GM18520 (cell line): ENCODE measurements at regions not wholly inside any gene's neighbourhood (a gene's known extent, or its start where the extent isn't known, plus 50 kb on each side); places are given as distances from the start of the nearest gene placed in this dataset.
"Not testable (repeated sequence)": the region's sequence is repeated elsewhere in the genome, so short reads cannot be mapped to it uniquely, and the experiment has no call there.

Experiments
- ATAC-seq: cut with Tn5 transposase; IDR thresholded peaks from one replicate; pipeline ENCODE4 v1.9.1; 2021; ENCODE audit not compliant: unreplicated experiment

DNA sequence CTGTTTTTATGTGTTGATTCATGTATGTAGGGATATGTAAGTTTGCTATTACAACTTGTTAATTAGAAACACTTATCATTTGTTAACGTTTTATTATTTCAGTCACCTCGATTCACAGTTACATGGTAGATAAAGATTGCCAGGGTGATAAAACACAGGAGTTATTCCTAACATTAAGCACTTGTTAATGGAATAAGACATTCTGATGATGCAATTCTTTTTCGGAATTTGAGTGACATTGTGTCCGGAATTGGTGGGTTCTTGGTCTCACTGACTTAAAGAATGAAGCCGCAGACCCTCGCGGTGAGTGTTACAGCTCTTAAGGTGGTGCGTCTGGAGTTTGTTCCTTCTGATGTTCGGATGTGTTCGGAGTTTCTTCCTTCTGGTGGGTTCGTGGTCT is 624.0 kb upstream of the CITED2 start:
- ATAC-seq = not testable (repeated sequence)

DNA sequence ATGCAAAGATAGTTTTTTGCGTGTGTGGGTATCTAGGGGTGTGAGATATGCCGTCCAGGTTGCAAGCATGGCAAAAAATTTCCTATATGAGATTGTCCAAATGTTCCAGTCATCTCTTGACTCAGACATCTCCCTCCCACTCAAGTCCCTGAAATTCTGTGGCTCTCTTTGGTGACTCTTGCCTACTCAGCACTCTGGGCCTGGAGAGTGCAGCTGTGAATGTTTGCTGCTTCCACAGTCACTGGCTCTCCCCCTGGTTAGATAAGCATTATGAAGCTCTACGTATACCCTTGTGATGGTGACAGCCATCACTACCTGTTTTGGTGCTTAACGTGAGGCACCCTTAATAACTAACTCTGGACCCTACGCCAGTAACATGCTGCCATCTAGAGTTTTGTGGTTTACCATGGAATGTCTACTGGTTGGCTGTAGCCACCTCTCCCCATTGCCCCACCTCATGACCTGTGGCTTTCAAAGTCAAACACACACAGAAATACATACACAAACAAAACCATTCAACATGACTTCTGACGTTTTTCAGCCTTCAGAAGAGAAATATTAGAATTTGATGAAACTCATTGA is 621.9 kb upstream of the CITED2 start:
- peak; percentile 86 for ATAC-seq

DNA sequence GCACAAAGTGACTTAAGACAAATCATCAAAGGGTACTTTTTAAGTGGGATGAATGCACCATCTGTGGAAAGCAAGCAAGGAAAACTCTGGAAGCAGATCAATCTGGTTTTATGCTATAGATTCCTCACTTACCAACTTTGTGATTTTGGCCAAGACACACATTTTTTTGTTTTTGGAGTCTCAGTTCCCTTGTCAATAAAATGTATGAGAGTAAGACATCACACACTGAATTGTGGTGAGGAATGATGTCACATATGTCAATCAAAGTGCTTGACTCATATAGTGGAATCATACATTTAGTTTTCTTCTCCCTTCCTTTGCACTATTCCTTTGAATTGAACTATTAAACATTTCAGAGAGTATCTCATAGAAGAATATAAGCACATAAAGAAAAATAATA is 620.5 kb upstream of the CITED2 start:
- ATAC-seq = no peak

DNA sequence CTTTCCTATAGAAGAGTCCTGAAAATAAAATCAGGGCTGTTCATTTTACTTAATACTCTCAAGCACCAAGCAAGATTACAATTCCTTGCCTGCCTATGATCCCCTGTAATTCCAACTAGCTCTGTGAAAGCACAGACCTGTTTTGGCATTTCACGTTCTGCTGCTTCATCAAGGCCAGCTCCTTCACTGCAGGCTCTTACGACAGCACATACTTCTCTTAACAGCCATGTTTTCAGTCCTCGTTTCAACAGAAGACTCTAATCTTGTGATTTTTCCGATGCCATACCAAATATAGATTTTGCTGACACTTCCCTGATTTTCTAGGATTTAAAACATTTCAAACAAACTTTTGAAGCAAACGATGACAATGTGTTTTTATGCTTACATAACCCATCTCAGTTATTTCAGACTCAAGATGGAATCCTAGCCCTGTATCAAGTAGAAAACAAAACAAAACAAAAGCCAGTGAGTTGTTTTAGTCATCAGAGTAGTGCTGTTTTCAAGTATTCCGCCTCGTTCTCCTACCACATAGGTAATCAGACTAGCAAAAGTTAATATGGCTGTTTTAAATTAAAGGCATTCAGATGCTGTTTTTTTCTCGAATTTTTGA is 616.5 kb upstream of the CITED2 start:
- no peak for ATAC-seq

DNA sequence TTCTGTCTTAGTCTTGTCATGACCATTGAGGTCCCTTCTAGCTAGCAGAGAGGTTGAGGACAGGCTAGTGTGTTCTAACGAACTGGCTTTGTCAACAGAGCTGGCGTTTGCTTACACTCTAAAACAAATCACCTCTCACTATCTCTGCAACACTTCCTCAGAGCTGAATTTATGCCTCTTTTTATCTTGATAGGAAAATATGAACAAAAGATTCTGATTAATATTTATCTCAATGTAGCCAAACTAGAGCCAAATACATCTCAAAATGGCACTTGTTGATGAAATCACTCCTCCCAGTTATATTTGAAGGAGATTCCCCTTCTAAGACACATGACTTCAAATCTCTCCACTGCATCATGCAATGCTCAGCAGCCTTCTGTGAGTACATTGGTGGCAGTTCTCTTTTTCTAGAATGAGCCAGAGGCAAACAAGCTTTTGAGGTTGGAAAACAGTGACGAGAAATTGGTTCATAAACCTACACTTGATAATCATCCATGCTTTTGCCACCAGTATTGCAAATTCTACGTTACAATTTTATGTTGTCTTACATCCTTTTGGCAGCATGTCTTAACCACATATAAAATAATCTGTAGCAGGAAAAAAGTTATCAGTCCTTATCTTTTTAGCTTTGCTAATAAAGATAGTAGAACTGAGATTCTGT is 615.7 kb upstream of the CITED2 start:
- ATAC-seq = no peak

DNA sequence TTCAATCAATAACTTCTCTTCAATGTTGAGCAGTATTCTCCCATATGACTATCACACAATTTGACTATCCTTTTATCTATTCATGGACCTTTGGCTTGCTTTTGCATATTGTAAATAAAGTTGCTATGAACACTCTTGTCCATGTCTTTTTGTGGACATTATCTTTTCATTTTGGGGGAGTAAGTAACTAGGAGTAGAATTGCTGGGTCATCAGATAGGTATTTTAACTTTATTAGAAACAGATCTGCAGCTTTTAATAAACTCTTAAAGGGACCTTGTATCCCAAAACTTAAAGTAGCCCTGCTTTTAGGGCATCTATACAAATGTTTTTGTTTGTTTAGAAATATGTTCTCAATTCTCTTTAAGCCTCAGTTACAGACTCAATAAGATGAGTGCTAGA is 614.2 kb upstream of the CITED2 start:
- ATAC-seq = no peak

DNA sequence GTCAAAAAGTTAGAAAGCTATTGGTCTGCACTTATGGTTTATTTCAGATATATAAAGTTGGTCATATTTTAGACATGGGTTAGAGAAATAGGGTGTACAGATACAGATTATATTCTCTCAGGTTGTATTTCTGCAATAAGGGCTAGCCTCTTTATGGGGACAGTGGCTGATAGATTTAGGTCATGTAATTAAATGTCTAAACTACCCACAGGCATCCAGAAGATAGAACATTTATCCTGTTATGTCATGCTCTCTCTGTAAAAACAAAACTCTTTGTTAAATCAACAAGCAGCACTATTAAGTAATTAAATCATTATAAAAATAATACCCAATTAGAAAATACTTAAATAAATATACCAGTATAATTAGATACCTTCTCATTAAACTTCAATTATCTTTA is 612.6 kb upstream of the CITED2 start:
- ATAC-seq = no peak

DNA sequence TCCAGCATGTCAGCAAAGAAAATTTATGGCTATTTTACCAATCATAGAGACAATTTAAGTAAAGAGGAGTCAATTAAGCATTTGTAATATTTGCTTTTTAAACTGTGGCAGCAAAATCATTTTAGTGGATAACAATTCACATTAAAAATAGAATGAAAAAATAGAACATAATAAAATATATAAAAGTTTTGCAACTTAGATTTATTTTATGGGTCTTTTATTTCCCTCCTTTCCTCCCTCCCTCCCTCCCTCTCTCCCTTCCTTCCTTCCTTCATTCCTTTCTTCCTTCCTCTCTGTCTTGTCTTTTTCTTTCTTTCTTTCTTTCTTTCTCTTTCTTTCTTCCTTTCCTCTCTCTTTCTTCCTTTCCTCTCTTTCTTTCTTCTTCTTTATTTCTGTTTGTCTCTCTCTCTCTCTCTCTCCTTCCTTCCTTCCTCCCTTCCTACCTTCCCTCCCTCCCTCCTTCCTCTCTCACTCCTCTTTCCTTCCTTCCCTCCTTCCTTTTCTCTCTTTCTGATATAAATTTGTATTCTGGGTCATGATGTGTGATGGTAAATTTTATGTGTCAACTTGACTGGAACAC is 610.9 kb upstream of the CITED2 start:
- ATAC-seq = no peak

DNA sequence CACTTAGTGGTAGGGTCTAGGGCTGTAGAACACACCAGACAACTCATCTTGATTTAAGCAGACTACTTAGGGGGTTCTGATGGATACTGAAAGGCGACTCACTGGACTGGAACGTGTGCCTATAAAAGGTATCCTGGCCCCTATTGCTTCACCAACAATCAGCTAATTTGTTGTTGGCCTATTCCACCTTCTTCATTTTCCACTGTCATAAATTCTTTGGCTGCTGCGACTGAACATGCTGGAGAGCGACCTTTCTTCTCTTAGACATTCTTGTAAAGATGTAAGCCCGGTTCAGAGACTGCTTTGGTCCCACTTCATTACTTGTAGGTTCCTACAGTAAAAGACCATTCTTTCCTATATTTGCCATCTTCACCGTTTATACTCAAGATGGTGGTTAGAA is 609.9 kb upstream of the CITED2 start:
- no peak for ATAC-seq

DNA sequence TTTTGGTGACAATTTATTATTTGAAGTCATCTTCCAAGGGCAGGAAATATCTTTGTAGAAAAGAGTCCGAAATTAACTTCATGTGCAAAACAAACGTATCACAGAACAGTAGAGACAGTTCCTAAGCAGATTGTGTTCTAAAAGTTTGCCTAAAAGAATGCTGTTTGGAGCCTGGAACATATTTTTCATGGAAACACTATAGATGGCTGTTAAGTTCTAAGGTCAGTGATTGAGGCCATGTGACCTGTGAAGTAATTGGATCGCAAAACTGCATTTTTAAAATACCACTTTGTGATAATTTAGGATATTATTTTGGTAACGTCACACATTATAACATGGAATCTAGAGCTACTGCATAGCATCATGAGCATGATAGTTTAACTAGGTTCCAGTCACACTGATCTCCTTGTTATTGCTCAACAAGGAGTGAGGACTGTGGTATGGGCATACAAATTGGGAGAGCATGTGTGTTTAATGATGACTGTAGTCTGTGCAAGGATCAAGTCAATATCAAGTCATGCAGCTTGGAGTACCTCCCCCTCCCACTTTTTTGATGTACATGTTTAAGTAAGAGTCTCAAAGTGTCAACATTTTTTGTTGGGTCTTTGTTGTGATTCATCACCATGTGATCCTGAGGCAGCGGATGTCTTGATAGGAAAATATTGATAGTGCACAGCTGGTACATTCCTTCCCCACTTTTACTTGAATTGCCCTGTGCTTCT is 609.3 kb upstream of the CITED2 start:
- no peak for ATAC-seq

DNA sequence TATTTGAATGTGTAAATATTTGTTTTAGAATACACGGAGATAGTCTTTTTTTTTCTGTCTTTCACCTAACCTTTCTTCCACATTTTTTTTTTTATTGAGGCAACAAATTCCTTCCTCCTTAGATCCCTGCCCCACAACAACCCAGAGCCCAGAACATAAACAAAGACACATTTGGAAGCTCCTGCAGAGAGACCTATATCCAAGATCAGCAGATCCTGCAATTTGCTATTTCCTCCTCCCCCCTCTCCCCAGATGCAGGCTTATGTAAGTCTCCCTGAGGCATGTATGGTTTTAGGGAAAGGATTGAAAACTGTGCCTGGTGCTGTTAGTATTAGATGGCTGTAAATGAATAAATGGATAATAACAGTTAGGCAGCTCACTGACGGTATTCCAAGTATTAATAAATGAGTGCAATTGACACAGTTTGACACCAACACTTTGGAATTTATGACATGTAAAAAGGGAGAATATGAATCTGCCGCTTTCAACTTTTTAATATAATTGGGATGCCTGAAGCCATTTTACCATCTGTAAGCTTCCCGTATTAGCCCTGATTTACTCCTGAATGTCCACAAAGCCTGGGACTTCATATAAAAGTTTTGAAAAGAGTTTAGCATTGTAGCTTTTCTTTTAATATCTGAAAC is 608.3 kb upstream of the CITED2 start:
- no peak for ATAC-seq

DNA sequence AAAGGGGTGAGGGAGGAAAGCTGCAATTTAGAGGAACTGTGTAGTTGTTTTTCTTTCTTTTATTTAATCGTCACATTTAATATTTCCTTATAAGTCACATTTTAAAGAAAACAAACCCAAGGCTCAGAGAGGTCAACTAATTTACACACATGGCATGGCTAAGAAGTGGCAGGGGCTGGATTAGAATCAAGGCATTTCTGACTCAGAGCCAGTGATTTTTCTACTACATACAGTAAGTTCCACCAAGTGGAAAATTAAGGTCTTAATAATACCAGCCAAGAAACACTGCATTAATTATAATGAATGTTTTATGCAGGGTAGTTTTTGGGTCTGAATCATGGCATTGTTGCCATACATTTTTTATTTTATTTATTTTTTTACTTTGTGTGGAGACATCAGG is 607.7 kb upstream of the CITED2 start:
- ATAC-seq = no peak

DNA sequence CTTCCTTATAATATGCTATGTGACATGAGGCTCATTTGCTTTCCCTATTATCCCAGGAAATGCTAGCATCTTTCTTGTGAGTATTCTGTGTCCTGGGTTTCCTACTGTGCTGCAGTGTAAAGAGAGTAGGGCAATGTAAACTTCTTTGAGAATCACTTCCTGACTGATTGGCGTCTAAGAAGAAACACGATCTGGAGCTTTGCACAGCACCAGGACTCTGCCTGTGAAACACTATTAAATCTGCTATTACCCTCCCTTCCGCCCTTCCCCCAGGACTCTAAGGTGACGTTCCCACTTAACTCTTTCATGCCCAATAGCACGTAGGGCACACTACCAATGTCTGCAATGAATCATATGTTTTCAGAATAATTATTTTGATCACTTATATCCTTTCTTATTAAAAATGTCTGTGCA is 607.3 kb upstream of the CITED2 start:
- ATAC-seq = no peak

DNA sequence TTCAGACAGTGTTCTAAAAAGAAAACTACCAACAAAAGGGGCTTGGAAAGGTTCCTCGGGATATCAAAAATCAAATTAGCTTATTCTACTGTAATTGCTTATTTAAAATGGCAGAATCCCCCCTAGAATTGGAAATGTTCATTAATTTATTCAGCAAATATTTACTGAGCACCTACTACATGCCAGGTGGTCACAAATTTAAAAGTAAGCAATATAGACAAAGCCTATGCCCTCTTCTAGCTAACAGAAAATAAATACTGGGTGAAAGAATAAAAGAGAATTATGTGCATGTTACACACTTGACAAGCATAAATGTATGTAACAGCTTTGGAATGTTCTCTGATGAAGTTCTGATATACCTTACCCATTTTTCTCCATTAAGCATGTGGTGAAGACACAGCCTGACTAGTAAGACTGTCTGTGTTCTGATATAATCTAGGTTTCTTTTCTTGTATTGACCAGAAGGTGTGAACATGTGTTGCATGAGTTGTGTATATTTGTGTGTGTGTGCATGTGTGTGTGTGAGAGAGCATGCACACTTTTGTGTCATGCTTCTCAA is 606.7 kb upstream of the CITED2 start:
- no peak for ATAC-seq

DNA sequence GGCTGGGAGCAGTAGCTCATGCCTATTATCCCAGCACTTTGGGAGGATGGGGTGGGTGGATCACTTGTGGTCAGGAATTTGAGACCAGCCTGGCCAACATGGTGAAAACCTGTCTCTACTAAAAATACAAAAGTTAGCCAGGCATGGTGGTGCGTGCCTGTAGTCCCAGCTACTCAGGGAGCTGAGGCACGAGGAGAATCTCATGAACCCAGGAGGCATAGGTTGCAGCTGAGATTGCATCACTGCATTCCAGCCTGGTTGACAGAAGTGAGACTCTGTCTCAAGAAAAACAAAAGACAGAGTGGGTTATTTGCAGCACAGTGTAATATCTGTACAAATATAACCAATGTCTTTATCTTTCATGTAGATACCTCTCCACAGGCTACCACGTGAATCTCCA is 606.2 kb upstream of the CITED2 start:
- not testable (repeated sequence) for ATAC-seq

DNA sequence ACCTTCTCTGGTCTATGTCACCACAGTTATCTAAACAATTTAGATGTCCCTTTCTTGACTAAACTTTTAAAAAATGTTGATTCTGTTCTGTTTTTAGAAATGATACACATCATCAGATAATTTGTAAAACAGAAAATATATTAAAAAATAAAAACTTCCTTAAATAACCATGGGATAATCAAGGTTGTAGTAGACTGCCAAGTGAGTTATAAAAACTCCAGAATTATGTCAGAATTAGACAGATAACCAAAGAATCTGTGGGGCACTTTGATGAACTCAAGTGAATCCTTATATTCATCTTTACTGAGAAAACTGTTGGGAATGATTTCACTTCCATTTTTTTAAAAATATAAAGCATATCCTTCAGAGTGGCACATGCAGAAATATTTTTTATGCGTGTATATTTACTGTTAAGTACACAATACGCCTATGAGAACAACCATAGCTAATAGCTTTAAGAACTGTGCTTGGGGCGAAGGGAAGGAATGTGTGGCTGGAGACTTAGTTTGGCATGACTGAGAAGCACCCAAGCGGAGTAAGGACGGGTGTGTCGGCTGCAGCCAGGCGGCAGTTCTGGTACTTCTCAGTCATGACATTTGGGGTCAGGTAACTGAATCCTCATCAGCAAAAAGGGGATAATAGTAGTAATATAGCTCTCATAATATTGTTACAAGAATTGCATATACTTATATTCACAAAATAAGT is 604.7 kb upstream of the CITED2 start:
- ATAC-seq = no peak

DNA sequence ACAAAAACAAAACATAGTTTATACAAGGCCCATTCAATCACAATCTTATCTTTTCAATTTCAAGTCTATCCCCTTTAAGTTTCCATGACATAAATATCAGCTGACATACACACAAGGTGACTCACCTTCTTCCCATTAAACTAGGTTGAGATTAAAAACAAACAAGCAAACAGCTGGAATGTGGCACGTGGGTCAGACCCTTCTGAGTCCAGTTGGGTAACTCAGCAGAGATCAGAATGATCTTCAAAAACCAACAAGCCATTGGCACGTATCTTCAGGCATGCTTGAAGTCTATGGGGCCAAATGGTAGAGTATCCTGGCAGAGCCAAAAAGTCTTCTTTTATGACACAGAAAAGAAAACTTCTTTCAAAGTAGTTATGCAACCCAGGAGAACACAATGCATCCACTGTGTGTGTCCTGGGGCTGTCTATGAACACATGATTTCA is 603.5 kb upstream of the CITED2 start:
- ATAC-seq = no peak

DNA sequence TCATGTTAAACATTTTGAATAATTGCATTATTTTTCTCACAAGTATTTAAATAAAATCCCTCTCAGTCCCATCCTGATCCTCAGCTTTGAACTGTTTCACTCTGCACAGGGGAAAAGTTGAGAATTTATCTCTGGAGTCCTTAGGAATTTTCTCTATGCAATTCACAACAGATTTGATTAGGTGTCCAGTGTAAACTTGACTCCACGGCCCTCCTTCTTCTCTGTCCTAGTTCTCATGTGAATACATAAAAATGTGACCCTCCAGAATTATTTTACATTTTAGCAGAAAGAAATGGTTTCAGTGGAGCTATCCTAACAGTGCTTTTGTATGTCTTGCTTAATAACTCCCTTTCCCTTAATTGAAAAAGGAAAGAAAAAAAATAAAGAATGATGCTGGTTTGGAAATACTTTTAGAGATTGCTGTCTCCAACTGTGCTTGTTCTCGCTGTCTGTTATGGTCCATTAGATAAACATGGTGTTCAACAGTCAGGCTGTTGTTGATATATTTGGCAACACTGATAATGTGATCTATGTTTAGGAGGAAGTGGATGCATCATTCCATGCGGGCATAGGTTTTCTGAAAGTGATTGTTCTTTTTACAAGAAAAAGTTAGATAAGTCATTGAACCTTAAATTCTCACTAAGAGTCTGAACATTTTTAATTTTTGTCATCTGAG is 599.4 kb upstream of the CITED2 start:
- no peak for ATAC-seq

DNA sequence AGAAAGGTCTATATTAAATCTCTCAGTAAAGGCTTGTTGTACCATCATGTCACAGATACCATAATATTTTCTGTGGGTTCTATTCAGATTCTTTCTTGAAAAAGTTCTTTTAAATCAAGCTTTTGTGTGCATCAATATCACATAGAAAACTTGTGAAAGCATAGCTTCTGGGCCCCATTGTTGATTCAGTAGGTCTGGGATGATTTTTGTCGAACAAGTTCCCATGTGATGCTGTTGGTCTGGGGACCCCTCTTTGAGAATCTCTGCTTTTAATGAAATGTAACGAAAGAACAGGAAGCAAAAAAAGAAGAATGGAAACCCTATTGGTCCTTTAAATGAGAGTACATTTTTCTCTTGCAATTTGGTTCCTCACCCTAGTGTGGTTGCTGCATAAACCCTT is 597.7 kb upstream of the CITED2 start:
- no peak for ATAC-seq

DNA sequence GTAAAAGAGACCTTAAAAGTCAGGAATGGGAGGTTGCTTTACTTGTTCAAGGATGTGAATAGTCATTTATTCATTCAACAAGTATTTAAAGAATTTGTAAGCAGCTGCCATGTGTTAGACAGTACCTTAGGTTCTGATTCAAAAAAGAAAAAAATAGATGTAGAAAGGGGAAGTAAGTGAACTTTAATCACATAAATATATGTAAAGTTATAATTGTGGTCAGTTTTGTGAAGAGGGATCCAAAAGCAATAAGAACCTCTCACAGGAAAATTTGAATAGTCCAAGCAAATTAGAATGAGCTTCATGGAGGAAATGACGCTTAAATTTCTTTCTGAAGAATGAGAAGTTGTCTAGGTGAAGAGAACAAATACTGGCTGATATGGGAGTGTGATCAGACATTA is 596.1 kb upstream of the CITED2 start:
- no peak for ATAC-seq
